DOHH2 (cell line): ENCODE measurements at regions not wholly inside any gene's neighbourhood (a gene's known extent, or its start where the extent isn't known, plus 50 kb on each side); places are given as distances from the start of the nearest gene placed in this dataset.

Experiments
- EZH2phosphoT487 ChIP-seq: fragments of 200-600 bp; sonication (generic); IDR thresholded peaks from 2 replicates; pipeline ENCODE4 v1.6.1; 2017; ENCODE audit warnings: borderline replicate concordance, mild to moderate bottlenecking, antibody characterized with exemption, low read length, moderate library complexity, mixed read lengths
- TF ChIP-seq, protein P1 (sequence below): fragments of 200-600 bp; sonication (generic); IDR thresholded peaks from one replicate; pipeline ENCODE4 v1.5.1; 2014; ENCODE audit warnings: antibody characterized with exemption, mild to moderate bottlenecking, low read depth, low read length; ENCODE audit not compliant: poor library complexity, severe bottlenecking

DNA sequence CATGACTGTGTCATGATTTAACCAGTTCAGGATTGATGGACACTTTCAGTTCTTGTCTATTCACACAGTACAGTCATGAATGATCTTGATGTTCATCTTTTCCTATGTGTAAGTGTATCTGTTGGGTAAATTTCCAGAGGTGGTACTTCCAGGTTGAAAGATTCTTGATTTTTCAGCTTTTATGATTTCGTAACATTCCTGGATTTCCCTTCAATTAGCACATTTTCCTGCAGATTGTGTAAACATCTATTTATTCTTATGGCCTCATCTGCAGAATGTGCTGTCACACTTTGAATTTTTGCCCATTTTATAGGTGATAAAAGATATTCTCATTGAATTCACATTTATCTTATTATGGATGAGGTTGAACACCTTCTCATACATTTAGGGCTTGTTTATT is 222.0 kb upstream of the FOXQ1 start:
- TF ChIP-seq, protein P1, sequence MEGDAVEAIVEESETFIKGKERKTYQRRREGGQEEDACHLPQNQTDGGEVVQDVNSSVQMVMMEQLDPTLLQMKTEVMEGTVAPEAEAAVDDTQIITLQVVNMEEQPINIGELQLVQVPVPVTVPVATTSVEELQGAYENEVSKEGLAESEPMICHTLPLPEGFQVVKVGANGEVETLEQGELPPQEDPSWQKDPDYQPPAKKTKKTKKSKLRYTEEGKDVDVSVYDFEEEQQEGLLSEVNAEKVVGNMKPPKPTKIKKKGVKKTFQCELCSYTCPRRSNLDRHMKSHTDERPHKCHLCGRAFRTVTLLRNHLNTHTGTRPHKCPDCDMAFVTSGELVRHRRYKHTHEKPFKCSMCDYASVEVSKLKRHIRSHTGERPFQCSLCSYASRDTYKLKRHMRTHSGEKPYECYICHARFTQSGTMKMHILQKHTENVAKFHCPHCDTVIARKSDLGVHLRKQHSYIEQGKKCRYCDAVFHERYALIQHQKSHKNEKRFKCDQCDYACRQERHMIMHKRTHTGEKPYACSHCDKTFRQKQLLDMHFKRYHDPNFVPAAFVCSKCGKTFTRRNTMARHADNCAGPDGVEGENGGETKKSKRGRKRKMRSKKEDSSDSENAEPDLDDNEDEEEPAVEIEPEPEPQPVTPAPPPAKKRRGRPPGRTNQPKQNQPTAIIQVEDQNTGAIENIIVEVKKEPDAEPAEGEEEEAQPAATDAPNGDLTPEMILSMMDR: no peak
- no peak for TF ChIP-seq EZH2phosphoT487
